HG02759 (cell line): ENCODE measurements at regions not wholly inside any gene's neighbourhood (a gene's known extent, or its start where the extent isn't known, plus 50 kb on each side); places are given as distances from the start of the nearest gene placed in this dataset.

Experiments used
- ATAC-seq: cut with Tn5 transposase; IDR thresholded peaks from one replicate; pipeline ENCODE4 v1.9.1; 2021; ENCODE audit warnings: mild to moderate bottlenecking, moderate library complexity; ENCODE audit not compliant: unreplicated experiment

GRCh38 chr2:120599656-120600055 is 136.0 kb upstream of the GLI2 start:
- ATAC-seq = no peak

DNA sequence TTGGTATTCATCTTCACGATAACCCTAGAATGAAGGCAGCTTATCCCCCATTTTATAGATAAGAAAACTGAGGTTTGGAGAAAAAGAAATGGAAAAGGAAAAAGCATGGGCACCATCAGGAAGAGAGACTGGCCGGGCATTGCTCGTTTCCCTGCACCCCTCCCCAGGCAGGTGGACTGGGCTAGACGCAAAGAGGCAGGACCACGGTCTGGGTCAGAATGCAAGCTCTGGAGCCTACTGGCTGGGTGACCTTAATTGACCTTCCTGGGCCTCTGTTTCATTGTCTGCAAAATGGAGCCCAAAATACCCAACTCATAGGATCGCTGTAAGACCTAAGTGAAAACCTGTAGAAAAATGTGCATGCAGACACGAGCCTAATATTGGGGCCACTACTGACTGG is 135.3 kb upstream of the GLI2 start:
- ATAC-seq = no peak

DNA sequence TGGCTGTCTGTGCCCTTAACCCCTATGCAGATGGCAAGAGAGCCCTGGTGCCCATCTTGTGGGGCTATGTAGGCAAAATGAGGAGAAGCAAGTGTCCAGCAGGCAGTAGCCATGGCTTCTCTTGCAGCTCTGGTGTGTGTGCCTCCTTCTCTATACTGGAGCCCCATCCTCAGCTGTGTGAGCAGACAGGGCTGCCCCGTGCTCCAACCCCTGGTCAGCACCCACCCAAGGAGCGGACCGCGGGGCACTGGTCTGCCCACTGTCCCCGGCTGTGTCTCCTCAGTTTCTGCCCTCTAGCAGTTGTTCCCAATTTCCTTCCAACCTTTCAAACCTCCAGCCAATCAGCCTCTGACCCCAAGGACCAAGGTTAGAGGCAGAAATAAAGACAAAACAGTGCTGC is 134.9 kb upstream of the GLI2 start:
- no peak for ATAC-seq

DNA sequence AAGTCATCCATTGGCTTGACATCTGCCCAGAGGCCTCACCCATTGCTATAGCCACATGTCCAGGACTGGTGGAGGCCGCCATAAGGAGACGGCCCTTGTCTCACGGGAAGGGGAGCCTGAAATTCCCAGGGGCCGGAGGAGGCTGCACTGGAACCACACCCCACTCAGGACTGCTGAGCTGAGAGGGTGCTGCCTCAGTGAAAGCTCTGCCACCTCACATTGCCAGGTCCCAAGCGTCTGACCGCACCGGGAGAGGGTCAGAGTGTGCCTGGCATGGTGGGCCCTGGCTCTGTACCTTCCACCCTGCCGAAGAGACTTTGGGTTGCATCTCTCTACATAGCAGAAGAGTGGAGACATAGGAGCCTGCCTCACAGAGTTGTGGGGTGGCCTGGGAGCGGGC is 134.1 kb upstream of the GLI2 start:
- ATAC-seq = no peak

- no peak for ATAC-seq
Measured at GRCh38 chr2:120602251-120602650, 133.4 kb upstream of the GLI2 start.

DNA sequence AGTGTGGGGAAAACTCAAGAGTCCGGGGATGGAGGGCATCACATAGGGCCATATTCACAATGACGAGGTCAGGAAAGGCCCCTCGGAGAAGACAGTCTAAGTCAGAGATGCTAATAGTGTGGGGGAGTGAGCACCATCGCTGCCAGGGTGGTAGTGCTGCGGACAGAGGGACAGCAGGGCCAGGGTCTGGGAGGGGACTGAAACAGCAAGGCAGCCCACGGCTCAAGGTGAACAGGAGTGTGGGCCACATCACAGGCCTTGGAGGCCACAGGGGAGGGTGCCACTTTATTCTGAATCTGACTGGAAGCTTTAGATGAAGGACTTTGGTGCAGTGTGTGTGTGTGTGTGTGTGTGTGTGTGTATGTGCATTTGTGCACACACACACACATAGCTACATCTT is 130.9 kb upstream of the GLI2 start:
- ATAC-seq = no peak

GRCh38 chr2:120605231-120605935 is 130.3 kb upstream of the GLI2 start:
- ATAC-seq = no peak

GRCh38 chr2:120606280-120606679 is 129.4 kb upstream of the GLI2 start:
- no peak for ATAC-seq

DNA sequence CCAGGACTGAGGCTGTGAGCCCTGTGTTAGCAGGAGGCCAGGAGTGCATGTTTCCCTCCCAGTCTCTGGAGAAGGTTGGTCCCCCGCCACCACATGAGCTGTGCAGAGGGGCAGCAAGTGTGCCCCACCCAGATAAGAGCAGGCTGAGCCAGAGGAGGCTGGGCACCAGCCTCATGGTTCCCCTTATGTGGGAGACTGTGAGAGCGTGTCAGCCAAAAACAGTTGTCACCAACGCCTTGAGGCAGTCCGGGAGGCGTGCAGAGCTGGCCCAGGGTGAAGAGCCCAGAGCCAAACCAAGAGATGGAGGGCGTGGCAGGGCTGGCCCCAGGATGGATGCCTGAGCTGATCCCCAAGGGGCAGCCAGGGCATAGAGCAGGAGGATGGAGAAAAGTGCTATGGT is 128.7 kb upstream of the GLI2 start:
- no peak for ATAC-seq

DNA sequence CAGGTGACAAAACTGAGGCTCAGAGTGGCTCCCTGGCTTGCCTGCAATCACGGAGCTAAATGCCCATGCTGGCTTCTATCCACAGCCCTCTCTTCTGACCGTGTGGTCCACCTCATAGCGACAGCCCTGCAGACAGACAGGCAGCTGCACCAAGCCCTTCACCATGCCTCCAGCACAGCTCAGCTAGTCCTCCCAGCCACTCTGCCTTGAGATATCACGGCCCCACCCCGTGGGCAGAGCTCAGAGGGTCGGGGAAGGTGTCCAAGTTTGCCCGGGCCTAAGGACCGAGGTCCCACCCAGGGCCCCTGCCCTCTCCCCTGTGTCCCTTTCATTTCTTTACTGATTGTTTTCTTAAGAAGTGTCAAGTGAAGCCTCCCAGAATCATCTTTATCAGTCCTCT is 128.2 kb upstream of the GLI2 start:
- no peak for ATAC-seq

GRCh38 chr2:120607996-120608395 is 127.7 kb upstream of the GLI2 start:
- no peak for ATAC-seq

- ATAC-seq = no peak
Measured at GRCh38 chr2:120609826-120610395, 125.8 kb upstream of the GLI2 start.

- ATAC-seq = no peak
Measured at GRCh38 chr2:120611016-120611415, 124.7 kb upstream of the GLI2 start.

GRCh38 chr2:120611961-120612360 is 123.7 kb upstream of the GLI2 start:
- no peak for ATAC-seq

GRCh38 chr2:120612471-120612870 is 123.2 kb upstream of the GLI2 start:
- ATAC-seq = no peak

GRCh38 chr2:120612931-120613330 is 122.7 kb upstream of the GLI2 start:
- no peak for ATAC-seq

- no peak for ATAC-seq
Measured at GRCh38 chr2:120613742-120614571, 121.7 kb upstream of the GLI2 start.

- ATAC-seq = no peak
Measured at GRCh38 chr2:120614901-120615300, 120.8 kb upstream of the GLI2 start.

DNA sequence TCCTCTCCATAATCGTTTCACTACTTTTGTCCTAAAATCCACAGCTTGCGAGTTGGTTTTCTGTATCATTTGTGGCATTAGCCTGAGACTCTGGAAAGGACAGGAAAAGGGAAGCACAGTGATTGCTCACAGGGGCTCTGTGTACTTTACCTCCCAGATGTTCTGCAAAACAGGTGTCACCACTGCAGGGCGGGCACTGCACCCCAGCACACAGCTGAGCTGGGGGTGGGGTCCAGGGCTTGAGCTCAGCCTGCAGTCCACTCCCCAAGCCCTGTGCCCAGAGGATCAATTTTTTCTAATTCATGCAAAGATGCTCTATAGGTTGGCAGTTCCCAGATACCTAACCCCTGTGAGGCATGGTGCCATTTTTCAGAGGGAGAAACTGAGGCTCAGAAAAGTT is 119.4 kb upstream of the GLI2 start:
- no peak for ATAC-seq

DNA sequence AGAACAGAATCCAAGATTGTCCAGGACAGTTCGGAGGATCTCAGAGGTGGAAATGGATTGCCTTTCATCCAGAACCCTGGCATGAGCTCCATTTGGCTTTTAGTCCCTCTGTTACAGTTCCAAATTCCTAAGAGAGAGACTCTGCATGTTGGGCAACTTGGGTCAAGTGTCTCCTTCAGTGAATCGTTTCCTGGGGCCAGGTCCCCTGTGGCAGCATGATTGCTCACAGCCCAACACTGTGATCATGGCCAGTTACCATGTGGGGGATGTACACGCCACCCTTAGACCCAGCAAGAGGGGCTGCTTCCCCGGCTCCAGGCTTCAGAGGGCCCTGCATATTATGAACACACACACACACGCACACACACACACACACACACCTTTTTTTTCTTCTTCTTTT is 118.6 kb upstream of the GLI2 start:
- ATAC-seq = no peak

DNA sequence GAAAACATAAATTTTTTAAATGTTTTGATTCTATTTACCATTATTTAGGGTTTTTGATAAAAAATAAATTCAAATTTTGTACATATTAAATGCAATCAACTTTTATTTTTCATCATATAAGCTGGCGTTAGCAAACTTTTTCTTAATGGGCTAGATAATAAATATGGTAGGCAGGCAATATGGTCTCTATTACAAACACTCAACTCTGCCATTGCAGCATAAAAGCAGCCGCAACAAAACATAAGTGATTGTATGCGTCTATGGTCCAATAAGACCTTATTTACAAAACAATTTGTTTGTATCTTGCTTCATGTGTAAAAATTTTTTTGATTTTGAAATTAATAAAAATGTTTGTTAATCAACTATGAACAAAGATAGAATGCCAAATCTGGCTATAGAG is 116.8 kb upstream of the GLI2 start:
- no peak for ATAC-seq

GRCh38 chr2:120619579-120619978 is 116.1 kb upstream of the GLI2 start:
- ATAC-seq = no peak
